ENCODE measurements at regions not wholly inside any gene's neighbourhood (a gene's known extent, or its start where the extent isn't known, plus 50 kb on each side); places are given as distances from the start of the nearest gene placed in this dataset.

GRCh38 chr3:82306189-82306588 is 544.7 kb upstream of the GBE1 start:
- Histone ChIP-seq H3K4me3 (replicated peaks in 1 of 3; ENCODE audit: low read depth in 2 of 3, low read length in 3 of 3) (no peak overlapping the region), H3K9ac (ENCODE audit: insufficient read depth, low read length, poor library complexity, severe bottlenecking) (no peak overlapping the region), H4K20me1 (ENCODE audit: insufficient read depth, low read length) (no peaks in the 10 kb centered on the region), H3K79me2 (ENCODE audit: insufficient read depth, low read length) (no peaks in the 10 kb centered on the region), H3K36me3 (replicated peaks in 1 of 2; ENCODE audit: control insufficient read depth in 1 of 2, insufficient read depth in 2 of 2, low read length in 2 of 2) (no peaks in the 10 kb centered on the region), H3K4me1 (ENCODE audit: control insufficient read depth in 1 of 2, insufficient read depth in 2 of 2, low read length in 2 of 2) (no peaks in the 10 kb centered on the region), H3K27me3 (ENCODE audit: control insufficient read depth in 2 of 2, insufficient read depth in 2 of 2, low read length in 2 of 2) (no peaks in the 10 kb centered on the region), H2AFZ (ENCODE audit: insufficient read depth, low read depth, low read length, poor library complexity, severe bottlenecking) (no peak overlapping the region), H3K27ac (ENCODE audit: low read depth in 1 of 2, low read length in 2 of 2) (no peak overlapping the region), H3K4me2 (replicated peaks; ENCODE audit: extremely low read depth, low read length, poor library complexity, severe bottlenecking) (no peak overlapping the region), H3K9me3 (replicated peaks in 1 of 2; ENCODE audit: control insufficient read depth in 1 of 2, insufficient read depth in 1 of 2, low read length in 2 of 2) (peaks cover 11 to 12% of the 10 kb centered on the region in 2 donors)
- Mint-ChIP-seq H3K27me3 (ENCODE audit: low read depth in 3 of 3) (no peaks in the 10 kb centered on the region), H3K27ac (no peak overlapping the region), H3K36me3 (no peaks in the 10 kb centered on the region), H3K9me3 (peaks cover 2 to 7% (median 2%) of the 10 kb centered on the region in 7 donors), H3K4me1 (no peaks in the 10 kb centered on the region), H3K4me3 (no peak overlapping the region)
- DNase-seq = no peak
- intact Hi-C loops (cut with micrococcal nuclease) = no loop called here
- no peak for TF ChIP-seq CTCF (IDR thresholded peaks at IDR 0.05)
- WGBS (ENCODE audit: insufficient coverage) = no CpG with 5 or more reads among the region's 1 CpG

GRCh38 chr3:82294609-82295008 is 533.2 kb upstream of the GBE1 start:
- Histone ChIP-seq H3K4me2 (replicated peaks; ENCODE audit: extremely low read depth, low read length, poor library complexity, severe bottlenecking) (no peak overlapping the region), H3K9me3 (replicated peaks in 1 of 2; ENCODE audit: control insufficient read depth in 1 of 2, insufficient read depth in 1 of 2, low read length in 2 of 2) (no peaks in the 10 kb centered on the region), H3K27me3 (ENCODE audit: control insufficient read depth in 2 of 2, insufficient read depth in 2 of 2, low read length in 2 of 2) (no peaks in the 10 kb centered on the region), H2AFZ (ENCODE audit: insufficient read depth, low read depth, low read length, poor library complexity, severe bottlenecking) (no peak overlapping the region), H3K27ac (ENCODE audit: low read depth in 1 of 2, low read length in 2 of 2) (no peak overlapping the region), H3K36me3 (replicated peaks in 1 of 2; ENCODE audit: control insufficient read depth in 1 of 2, insufficient read depth in 2 of 2, low read length in 2 of 2) (no peaks in the 10 kb centered on the region), H3K4me3 (replicated peaks in 1 of 3; ENCODE audit: low read depth in 2 of 3, low read length in 3 of 3) (no peak overlapping the region), H3K9ac (ENCODE audit: insufficient read depth, low read length, poor library complexity, severe bottlenecking) (no peak overlapping the region), H3K79me2 (ENCODE audit: insufficient read depth, low read length) (no peaks in the 10 kb centered on the region), H3K4me1 (ENCODE audit: control insufficient read depth in 1 of 2, insufficient read depth in 2 of 2, low read length in 2 of 2) (no peaks in the 10 kb centered on the region), H4K20me1 (ENCODE audit: insufficient read depth, low read length) (no peaks in the 10 kb centered on the region)
- H3K36me3 Mint-ChIP-seq = no peaks in the 10 kb centered on the region
- DNase-seq = no peak
- TF ChIP-seq CTCF (IDR thresholded peaks at IDR 0.05) = no peak
- no peak overlapping the region for H3K27ac Mint-ChIP-seq
- intact Hi-C loops (cut with micrococcal nuclease) = no loop called here
- H3K9me3 Mint-ChIP-seq = peaks cover 0 to 3% (median 0%) of the 10 kb centered on the region in 7 donors
- no peaks in the 10 kb centered on the region for H3K4me1 Mint-ChIP-seq
- no CpG with 5 or more reads among the region's 3 CpGs for WGBS (ENCODE audit: insufficient coverage)
- H3K4me3 Mint-ChIP-seq = no peak overlapping the region
- no peaks in the 10 kb centered on the region for H3K27me3 Mint-ChIP-seq (ENCODE audit: low read depth in 3 of 3)

All from CD14-positive monocyte (primary cell).